ENCODE measurements at regions not wholly inside any gene's neighbourhood (a gene's known extent, or its start where the extent isn't known, plus 50 kb on each side); places are given as distances from the start of the nearest gene placed in this dataset.

GRCh38 chr2:19462256-19462645 lies 103.8 kb upstream of the OSR1 start (continued):
- TF ChIP-seq RAD51 (IDR thresholded peaks at IDR 0.05), result no peak
- no peak for TF ChIP-seq E2F4 (IDR thresholded peaks at IDR 0.05; ENCODE audit: low read depth, low read length)
- no peak for TF ChIP-seq SKIL (IDR thresholded peaks at IDR 0.05; ENCODE audit: low read depth, poor library complexity, severe bottlenecking)
- TF ChIP-seq NR2C1 (IDR thresholded peaks at IDR 0.05), result no peak
- no peak for TF ChIP-seq ETV6 (conservative IDR thresholded peaks at IDR 0.05 in 1 of 2, IDR thresholded peaks at IDR 0.05 in 1 of 2; ENCODE audit: borderline replicate concordance in 1 of 2, low read depth in 1 of 2)

GRCh38 chr2:19461504-19462255 lies 103.3 kb upstream of the OSR1 start:
- ChIA-PET POLR2A (no interaction called here), RAD21 (ENCODE audit: unreplicated experiment) (no interaction called here), SMC1A (ENCODE audit: uncharacterized antibody, unreplicated experiment) (no interaction called here), CTCF (no interaction called here)
- BruUV-seq (replicated peaks), result no TSS peak
- no peak for TF ChIP-seq MTA2 (IDR thresholded peaks at IDR 0.05; ENCODE audit: low read depth)
- Histone ChIP-seq H3K4me2 (ENCODE audit: control insufficient read depth, insufficient read depth) (no peak overlapping the region), H3K79me2 (ENCODE audit: control insufficient read depth, insufficient read depth, low read length) (no peaks in the 10 kb centered on the region), H3K27me3 (replicated peaks in 1 of 2; ENCODE audit: control insufficient read depth in 2 of 2, insufficient read depth in 2 of 2, low read length in 1 of 2) (no peaks in the 10 kb centered on the region; a peak in 1 of 4 replicates), H3K36me3 (ENCODE audit: control insufficient read depth in 2 of 2, insufficient read depth in 2 of 2, low read length in 1 of 2) (no peaks in the 10 kb centered on the region), H4K20me1 (ENCODE audit: control insufficient read depth, insufficient read depth) (no peaks in the 10 kb centered on the region), H3K27ac (ENCODE audit: control insufficient read depth, insufficient read depth) (no peak overlapping the region), H3K4me1 (ENCODE audit: control insufficient read depth, insufficient read depth, low read length) (no peaks in the 10 kb centered on the region), H3K9me3 (replicated peaks; ENCODE audit: control insufficient read depth, insufficient read depth, low read length) (no peaks in the 10 kb centered on the region), H3K9ac (ENCODE audit: control insufficient read depth, insufficient read depth, low read length) (no peak overlapping the region), H3K4me3 (no peak overlapping the region), H2AFZ (ENCODE audit: control insufficient read depth, low read depth, low read length) (no peak overlapping the region)
- no peak for DNase-seq (ENCODE audit: low read depth, low spot score)
- no peak for ATAC-seq
- in situ Hi-C loops (cut with MboI), result no loop called here
- WGBS (ENCODE audit: insufficient coverage, insufficient replicate concordance, low lambda C conversion rate, missing lambda C conversion rate), result 39% methylated on average over 5 of the region's 5 CpGs
- intact Hi-C loops (cut with micrococcal nuclease; ENCODE audit: unreplicated experiment), result no loop called here
- FAIRE-seq, result no peak

Measured in GM12878 (cell line).